Gastroesophageal sphincter (tissue), 3 donors: ENCODE measurements at regions not wholly inside any gene's neighbourhood (a gene's known extent, or its start where the extent isn't known, plus 50 kb on each side); places are given as distances from the start of the nearest gene placed in this dataset.

Source experiments
- CTCF ChIP-seq, 4 experiments: fragments of 200-600 bp in 2 of 4; fragments of 450-650 bp in 2 of 4; sonication (generic) in 1 of 4; IDR thresholded peaks; one replicate each; pipeline ENCODE4 v1.5.1; 2017 to 2019; ENCODE audit warnings: antibody characterized with exemption in 4 of 4, mild to moderate bottlenecking in 2 of 4, moderate library complexity in 2 of 4
- EP300 ChIP-seq: sonication (generic); formaldehyde crosslinking; IDR thresholded peaks from one replicate; pipeline ENCODE4 v1.6.1; 2017; ENCODE audit warnings: antibody characterized with exemption, mild to moderate bottlenecking
- POLR2AphosphoS5 ChIP-seq: sonication (generic); formaldehyde crosslinking; IDR thresholded peaks from one replicate; pipeline ENCODE4 v1.6.1; 2017; ENCODE audit warnings: antibody characterized with exemption

DNA sequence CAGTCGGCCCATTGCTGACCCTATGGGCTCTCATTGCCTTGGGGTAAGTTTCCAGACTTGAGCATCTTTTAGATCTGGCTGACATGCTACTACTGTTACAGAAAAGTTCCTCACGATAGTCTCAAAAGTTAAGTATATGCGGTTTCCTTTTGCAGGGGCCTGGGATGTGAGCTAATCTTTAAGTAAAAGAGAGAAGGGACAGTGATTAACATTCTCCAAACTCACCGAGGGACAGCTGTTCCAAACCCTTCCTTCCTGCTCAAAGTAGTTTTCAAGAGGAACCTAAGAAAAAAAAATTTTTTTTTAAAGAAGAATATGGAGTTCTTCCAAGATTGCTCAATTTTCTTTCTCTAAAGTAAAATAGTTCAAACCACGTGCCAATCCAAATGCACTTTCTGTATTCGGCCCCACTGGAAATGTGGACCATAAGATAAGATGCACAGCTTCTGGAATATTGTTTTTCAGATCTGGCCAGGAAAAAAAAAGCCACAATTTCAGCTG is 168.0 kb upstream of the SPRY4 start:
- TF ChIP-seq POLR2AphosphoS5 (no peak), EP300 (no peak), CTCF (IDR thresholded peaks at IDR 0.05) (no peak)
